HepG2 (cell line): ENCODE measurements at regions not wholly inside any gene's neighbourhood (a gene's known extent, or its start where the extent isn't known, plus 50 kb on each side); places are given as distances from the start of the nearest gene placed in this dataset.

Experiments used
- ATAC-seq: fragments of 200-7000 bp; cut with Tn5 transposase; 3 replicates; pipeline ENCODE4 v1.9.1; 2020; ENCODE audit warnings: mild to moderate bottlenecking, moderate library complexity
- BruUV-seq: library from RNA; stranded (reverse); fragments of 400-500 nt; replicated peaks from 2 replicates; lab custom pipeline; 2021; lab: Mats Ljungman, UMichigan
- CTCF ChIA-PET: fragments of 300-600 bp; formaldehyde crosslinking; extraction: SDS; loops from one replicate; lab custom pipeline; 2021; ENCODE audit warnings: low total read pairs, inconsistent platforms, low intra/inter-chr PET ratio; lab: Yijun Ruan, JAX
- POLR2A ChIA-PET: fragments of 350-600 bp; sonication (Branson Sonifier 250); formaldehyde crosslinking; loops from one replicate; lab custom pipeline; 2020; ENCODE audit warnings: antibody characterized with exemption, inconsistent platforms; lab: Yijun Ruan, JAX
- DNase-seq: peaks from one replicate; pipeline ENCODE4 v3.0.0-alpha.2; 2015; ENCODE audit warnings: low spot score
- FAIRE-seq: peaks from 3 replicates; lab custom pipeline; 2011; peaks lifted over from hg19 to GRCh38; lab: Jason Lieb, UNC
- H2AFZ ChIP-seq: one replicate; pipeline ENCODE4 v1.6.1; 2011; ENCODE audit warnings: low read length, inconsistent platforms
- H3K27ac ChIP-seq: fragments of 300-600 bp; 3 replicates; pipeline ENCODE4 v1.8.0; 2011; ENCODE audit warnings: mixed run types, mild to moderate bottlenecking, mixed read lengths, low read length, inconsistent platforms; ENCODE audit not compliant: insufficient read depth; ENCODE audit errors: extremely low read length
- H3K27me3 ChIP-seq, 2 experiments: fragments of 200-600 bp in 1 of 2; 2 replicates in 1 of 2; 3 replicates in 1 of 2; pipeline versions ENCODE4 v1.6.0 to v1.8.0; 2011; ENCODE audit warnings: low read length in 2 of 2, mild to moderate bottlenecking in 2 of 2, moderate library complexity in 2 of 2, inconsistent platforms in 1 of 2; ENCODE audit not compliant: insufficient read depth in 2 of 2, control insufficient read depth in 1 of 2
- H3K36me3 ChIP-seq, 2 experiments: fragments of 200-600 bp in 1 of 2; replicated peaks in 1 of 2; 2 replicates in 1 of 2; 3 replicates in 1 of 2; pipeline versions ENCODE4 v1.5.1 to v1.8.0; 2011; ENCODE audit warnings: low read length in 2 of 2, inconsistent platforms in 1 of 2; ENCODE audit not compliant: insufficient read depth in 2 of 2, control insufficient read depth in 1 of 2
- H3K4me1 ChIP-seq: 2 replicates; pipeline ENCODE4 v1.5.1; 2012; ENCODE audit warnings: low read length, inconsistent platforms; ENCODE audit not compliant: insufficient read depth
- H3K4me2 ChIP-seq: 2 replicates; pipeline ENCODE4 v1.6.0; 2011; ENCODE audit warnings: low read depth, low read length, inconsistent platforms
- H3K4me3 ChIP-seq, 3 experiments: fragments of 200-600 bp in 1 of 3; sonication (generic), shearing (Covaris generic) in 1 of 3; replicated peaks in 1 of 3; 2 replicates each; pipeline ENCODE4 v1.5.1; 2011 to 2016; ENCODE audit warnings: low read length in 3 of 3, inconsistent platforms in 2 of 3, low read depth in 2 of 3, mild to moderate bottlenecking in 2 of 3, control low read depth in 1 of 3, mixed read lengths in 1 of 3; ENCODE audit not compliant: insufficient read depth in 1 of 3
- H3K79me2 ChIP-seq: one replicate; pipeline ENCODE4 v1.6.1; 2011; ENCODE audit warnings: low read length, inconsistent platforms; ENCODE audit not compliant: insufficient read depth
- H3K9ac ChIP-seq: 2 replicates; pipeline ENCODE4 v1.6.0; 2011; ENCODE audit warnings: mild to moderate bottlenecking, low read depth, low read length, inconsistent platforms; ENCODE audit not compliant: insufficient read depth
- H3K9me3 ChIP-seq: 2 replicates; pipeline ENCODE4 v1.5.1; 2012; ENCODE audit warnings: mild to moderate bottlenecking, low read length
- H4K20me1 ChIP-seq: 2 replicates; pipeline ENCODE4 v1.6.0; 2011; ENCODE audit warnings: inconsistent platforms, mild to moderate bottlenecking, low read length, moderate library complexity; ENCODE audit not compliant: insufficient read depth
- ARNT2 ChIP-seq: sonication (generic); formaldehyde crosslinking; IDR thresholded peaks from 2 replicates; pipeline ENCODE4 v1.8.0; 2022; ENCODE audit warnings: mild to moderate bottlenecking, low read depth, missing genetic modification reagents, moderate library complexity
- ELF3 ChIP-seq: IDR thresholded peaks from 2 replicates; pipeline ENCODE4 v1.6.1; 2016; ENCODE audit warnings: missing genetic modification reagents, missing compliant biosample characterization
- HMG20B ChIP-seq: conservative IDR thresholded peaks from 2 replicates; pipeline ENCODE4 v1.6.1; 2016; ENCODE audit warnings: missing genetic modification reagents, missing compliant biosample characterization
- IKZF1 ChIP-seq: fragments of 450-650 bp; IDR thresholded peaks from 2 replicates; pipeline ENCODE4 v1.7.1; 2016
- KAT8 ChIP-seq: IDR thresholded peaks from 2 replicates; pipeline ENCODE4 v1.6.1; 2016; ENCODE audit warnings: missing genetic modification reagents, missing compliant biosample characterization
- ZNF180 ChIP-seq: sonication (generic); formaldehyde crosslinking; IDR thresholded peaks from 2 replicates; pipeline ENCODE4 v1.4.0; 2020; ENCODE audit warnings: low read depth, missing genetic modification reagents, borderline replicate concordance
- ZNF674 ChIP-seq: sonication (generic); formaldehyde crosslinking; IDR thresholded peaks from 2 replicates; pipeline ENCODE4 v1.5.0; 2020; ENCODE audit warnings: low read depth, mild to moderate bottlenecking, missing genetic modification reagents
- WGBS: methylation state at CpG from one replicate; pipeline ENCODE4 v1.1.6; 2017; ENCODE audit warnings: low lambda C conversion rate; 5-methylcytosine and 5-hydroxymethylcytosine counted together
- in situ Hi-C: cut with HindIII; loops from 2 replicates; pipeline ENCODE4 v1.10.0; 2017; ENCODE audit warnings: low pct_unique_long_range_greater_than_20kb; ENCODE audit not compliant: extremely low pct_ligation_motif_present
- intact Hi-C: fragments of 100-400 bp; cut with micrococcal nuclease; formaldehyde crosslinking; loops from one replicate; pipeline ENCODE4 v1.10.0; 2022; ENCODE audit not compliant: unreplicated experiment
- TF ChIP-seq, protein P1 (sequence below): sonication (generic); formaldehyde crosslinking; IDR thresholded peaks from 2 replicates; pipeline ENCODE4 v1.8.1; 2022; ENCODE audit warnings: low read depth, mild to moderate bottlenecking, missing genetic modification reagents
- TF ChIP-seq, protein P2 (sequence below): sonication (generic); formaldehyde crosslinking; IDR thresholded peaks from 2 replicates; pipeline ENCODE4 v1.8.0; 2022; ENCODE audit warnings: mild to moderate bottlenecking, missing genetic modification reagents, moderate library complexity
- TF ChIP-seq, protein P3 (sequence below): sonication (generic); formaldehyde crosslinking; IDR thresholded peaks from 2 replicates; pipeline ENCODE4 v1.5.0; 2020; ENCODE audit warnings: missing genetic modification reagents

DNA sequence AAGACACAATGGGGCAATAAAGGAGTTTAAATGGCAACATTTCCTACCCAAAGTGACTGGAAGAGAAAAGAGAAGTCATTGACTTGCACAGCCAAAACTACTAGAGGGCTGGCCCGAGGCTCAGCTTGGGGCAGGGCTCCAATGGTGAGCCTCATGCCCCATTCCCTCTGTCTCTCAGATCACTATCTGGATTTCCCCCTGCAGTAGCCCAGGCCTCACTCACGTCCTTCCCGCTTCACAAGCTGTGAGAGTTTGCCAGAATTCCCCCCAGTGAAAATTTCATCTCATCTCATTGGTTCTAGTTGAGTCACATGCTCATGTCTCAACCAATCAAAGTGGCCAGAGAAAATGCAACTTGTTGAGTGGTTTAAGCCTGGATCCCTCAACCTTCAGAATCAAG lies 181.3 kb downstream of the WDR11 start:
- H3K9ac ChIP-seq, result no peak overlapping the region
- in situ Hi-C loops, result no loop called here
- no peaks in the 10 kb centered on the region for H3K36me3 ChIP-seq
- H4K20me1 ChIP-seq, result no peaks in the 10 kb centered on the region
- H3K9me3 ChIP-seq, result no peaks in the 10 kb centered on the region
- TF ChIP-seq ZNF674 (CRISPR knock-in tag) (no peak), IKZF1 (no peak), ARNT2 (CRISPR knock-in tag) (no peak), HMG20B (no peak), ELF3 (CRISPR knock-in tag) (no peak), KAT8 (CRISPR knock-in tag) (no peak), ZNF180 (no peak)
- TF ChIP-seq, protein P1, sequence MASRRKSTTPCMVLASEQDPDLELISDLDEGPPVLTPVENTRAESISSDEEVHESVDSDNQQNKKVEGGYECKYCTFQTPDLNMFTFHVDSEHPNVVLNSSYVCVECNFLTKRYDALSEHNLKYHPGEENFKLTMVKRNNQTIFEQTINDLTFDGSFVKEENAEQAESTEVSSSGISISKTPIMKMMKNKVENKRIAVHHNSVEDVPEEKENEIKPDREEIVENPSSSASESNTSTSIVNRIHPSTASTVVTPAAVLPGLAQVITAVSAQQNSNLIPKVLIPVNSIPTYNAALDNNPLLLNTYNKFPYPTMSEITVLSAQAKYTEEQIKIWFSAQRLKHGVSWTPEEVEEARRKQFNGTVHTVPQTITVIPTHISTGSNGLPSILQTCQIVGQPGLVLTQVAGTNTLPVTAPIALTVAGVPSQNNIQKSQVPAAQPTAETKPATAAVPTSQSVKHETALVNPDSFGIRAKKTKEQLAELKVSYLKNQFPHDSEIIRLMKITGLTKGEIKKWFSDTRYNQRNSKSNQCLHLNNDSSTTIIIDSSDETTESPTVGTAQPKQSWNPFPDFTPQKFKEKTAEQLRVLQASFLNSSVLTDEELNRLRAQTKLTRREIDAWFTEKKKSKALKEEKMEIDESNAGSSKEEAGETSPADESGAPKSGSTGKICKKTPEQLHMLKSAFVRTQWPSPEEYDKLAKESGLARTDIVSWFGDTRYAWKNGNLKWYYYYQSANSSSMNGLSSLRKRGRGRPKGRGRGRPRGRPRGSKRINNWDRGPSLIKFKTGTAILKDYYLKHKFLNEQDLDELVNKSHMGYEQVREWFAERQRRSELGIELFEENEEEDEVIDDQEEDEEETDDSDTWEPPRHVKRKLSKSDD (CRISPR knock-in tag), result no peak
- TF ChIP-seq, protein P2, sequence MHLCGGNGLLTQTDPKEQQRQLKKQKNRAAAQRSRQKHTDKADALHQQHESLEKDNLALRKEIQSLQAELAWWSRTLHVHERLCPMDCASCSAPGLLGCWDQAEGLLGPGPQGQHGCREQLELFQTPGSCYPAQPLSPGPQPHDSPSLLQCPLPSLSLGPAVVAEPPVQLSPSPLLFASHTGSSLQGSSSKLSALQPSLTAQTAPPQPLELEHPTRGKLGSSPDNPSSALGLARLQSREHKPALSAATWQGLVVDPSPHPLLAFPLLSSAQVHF (CRISPR knock-in tag), result no peak
- TF ChIP-seq, protein P3, sequence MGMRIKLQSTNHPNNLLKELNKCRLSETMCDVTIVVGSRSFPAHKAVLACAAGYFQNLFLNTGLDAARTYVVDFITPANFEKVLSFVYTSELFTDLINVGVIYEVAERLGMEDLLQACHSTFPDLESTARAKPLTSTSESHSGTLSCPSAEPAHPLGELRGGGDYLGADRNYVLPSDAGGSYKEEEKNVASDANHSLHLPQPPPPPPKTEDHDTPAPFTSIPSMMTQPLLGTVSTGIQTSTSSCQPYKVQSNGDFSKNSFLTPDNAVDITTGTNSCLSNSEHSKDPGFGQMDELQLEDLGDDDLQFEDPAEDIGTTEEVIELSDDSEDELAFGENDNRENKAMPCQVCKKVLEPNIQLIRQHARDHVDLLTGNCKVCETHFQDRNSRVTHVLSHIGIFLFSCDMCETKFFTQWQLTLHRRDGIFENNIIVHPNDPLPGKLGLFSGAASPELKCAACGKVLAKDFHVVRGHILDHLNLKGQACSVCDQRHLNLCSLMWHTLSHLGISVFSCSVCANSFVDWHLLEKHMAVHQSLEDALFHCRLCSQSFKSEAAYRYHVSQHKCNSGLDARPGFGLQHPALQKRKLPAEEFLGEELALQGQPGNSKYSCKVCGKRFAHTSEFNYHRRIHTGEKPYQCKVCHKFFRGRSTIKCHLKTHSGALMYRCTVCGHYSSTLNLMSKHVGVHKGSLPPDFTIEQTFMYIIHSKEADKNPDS, result no peak
- TF ChIP-seq, all 625 proteins: peak for 0
- POLR2A ChIA-PET, result no interaction called here
- H3K27me3 ChIP-seq, result no peaks in the 10 kb centered on the region
- CTCF ChIA-PET, result no interaction called here
- no TSS peak for BruUV-seq
- DNase-seq, result no peak
- H3K4me2 ChIP-seq, result no peak overlapping the region
- H3K4me3 ChIP-seq, result no peak overlapping the region
- WGBS, result 55% methylated on average over 3 of the region's 3 CpGs
- H3K79me2 ChIP-seq, result no peaks in the 10 kb centered on the region
- H3K4me1 ChIP-seq, result no peaks in the 10 kb centered on the region; the same call in 1 of the 2 replicates
- no peak for ATAC-seq
- no peak for FAIRE-seq
- H2AFZ ChIP-seq, result no peak overlapping the region
- intact Hi-C loops, result no loop called here
- H3K27ac ChIP-seq, result no peak overlapping the region
